ENCODE measurements at regions not wholly inside any gene's neighbourhood (a gene's known extent, or its start where the extent isn't known, plus 50 kb on each side); places are given as distances from the start of the nearest gene placed in this dataset.

- no peak for TF ChIP-seq CTCF (IDR thresholded peaks at IDR 0.05)
- TF ChIP-seq POLR2A (IDR thresholded peaks at IDR 0.05) = no peak
These were observed 420.8 kb downstream of the FUT8 start for GRCh38 chr14:65833267-65833880.
